H1 (cell line): ENCODE measurements at regions not wholly inside any gene's neighbourhood (a gene's known extent, or its start where the extent isn't known, plus 50 kb on each side); places are given as distances from the start of the nearest gene placed in this dataset.

Experiments used
- CTCF ChIA-PET: fragments of 300-600 bp; sonication (Branson Sonifier 250); formaldehyde crosslinking; loops from one replicate; lab custom pipeline; 2021; ENCODE audit not compliant: partially characterized antibody; lab: Charles Lee
- POLR2A ChIA-PET: fragments of 300-600 bp; sonication (Branson Sonifier 250); formaldehyde crosslinking; loops from one replicate; lab custom pipeline; 2021; ENCODE audit warnings: inconsistent platforms; ENCODE audit not compliant: partially characterized antibody; lab: Charles Lee
- DNase-seq, 2 experiments: peaks; one replicate each; pipeline versions ENCODE4 v3.0.0 to v3.0.0-alpha.2; 2010 to 2022; ENCODE audit warnings: low spot score in 2 of 2, low read depth in 1 of 2, mixed read lengths in 1 of 2
- FAIRE-seq: peaks from 2 replicates; lab custom pipeline; 2011; peaks lifted over from hg19 to GRCh38; lab: Jason Lieb, UNC
- H2AFZ ChIP-seq: 2 replicates; pipeline ENCODE4 v1.8.1; 2012; ENCODE audit warnings: low read length, inconsistent platforms
- H2AK5ac ChIP-seq: 2 replicates; pipeline ENCODE4 v1.6.1; 2013; ENCODE audit warnings: low read depth, low read length
- H2BK120ac ChIP-seq: replicated peaks from 2 replicates; pipeline ENCODE3; 2013; ENCODE audit warnings: low read depth, low read length, inconsistent platforms
- H2BK12ac ChIP-seq: 2 replicates; pipeline ENCODE4 v1.6.1; 2013; ENCODE audit warnings: low read depth, low read length
- H2BK15ac ChIP-seq: 2 replicates; pipeline ENCODE4 v1.6.1; 2013; ENCODE audit warnings: low read length
- H2BK20ac ChIP-seq: 2 replicates; pipeline ENCODE4 v1.6.1; 2013; ENCODE audit warnings: low read length
- H2BK5ac ChIP-seq: 2 replicates; pipeline ENCODE4 v1.6.1; 2013; ENCODE audit warnings: low read depth, low read length
- H3K14ac ChIP-seq: 2 replicates; pipeline ENCODE4 v1.6.1; 2013; ENCODE audit warnings: inconsistent platforms; ENCODE audit not compliant: insufficient read length
- H3K18ac ChIP-seq: 2 replicates; pipeline ENCODE4 v1.6.1; 2013; ENCODE audit warnings: low read length; ENCODE audit errors: extremely low read depth
- H3K23ac ChIP-seq: 2 replicates; pipeline ENCODE4 v1.6.1; 2013; ENCODE audit warnings: inconsistent platforms; ENCODE audit not compliant: insufficient read length
- H3K23me2 ChIP-seq: 2 replicates; pipeline ENCODE4 v1.6.1; 2013; ENCODE audit warnings: low read depth, low read length
- H3K27ac ChIP-seq: 2 replicates; pipeline ENCODE4 v1.6.1; 2011; ENCODE audit warnings: low read depth, low read length, inconsistent platforms
- H3K27me3 ChIP-seq, 4 experiments: replicated peaks in 1 of 4; 1 replicate in 1 of 4; 2 replicates in 3 of 4; pipeline versions ENCODE4 v1.6.1 to v1.8.1; 2011 to 2013; ENCODE audit warnings: low read length in 3 of 4, mild to moderate bottlenecking in 3 of 4, inconsistent platforms in 2 of 4, mixed read lengths in 2 of 4, moderate library complexity in 1 of 4; ENCODE audit not compliant: control insufficient read depth in 3 of 4, insufficient read depth in 3 of 4; ENCODE audit errors: extremely low read depth in 1 of 4
- H3K36me3 ChIP-seq, 4 experiments: 2 replicates each; pipeline versions ENCODE4 v1.6.1 to v1.8.1; 2011 to 2013; ENCODE audit warnings: mild to moderate bottlenecking in 4 of 4, low read length in 3 of 4, moderate library complexity in 2 of 4, control low read depth in 1 of 4, inconsistent platforms in 1 of 4; ENCODE audit not compliant: insufficient read depth in 4 of 4, control insufficient read depth in 2 of 4
- H3K4ac ChIP-seq: replicated peaks from 2 replicates; pipeline ENCODE3; 2013; ENCODE audit warnings: low read length, low read depth, mixed read lengths, inconsistent platforms; ENCODE audit not compliant: insufficient read length
- H3K4me1 ChIP-seq, 4 experiments: replicated peaks in 1 of 4; 1 replicate in 1 of 4; 2 replicates in 3 of 4; pipeline versions ENCODE4 v1.6.1 to v1.8.1; 2011 to 2013; ENCODE audit warnings: low read length in 3 of 4, inconsistent platforms in 2 of 4, mixed read lengths in 1 of 4; ENCODE audit not compliant: insufficient read depth in 4 of 4, control insufficient read depth in 3 of 4
- H3K4me2 ChIP-seq, 2 experiments: 2 replicates each; pipeline versions ENCODE4 v1.6.1 to v1.8.1; 2011 to 2013; ENCODE audit warnings: low read depth in 2 of 2, low read length in 2 of 2, control low read depth in 1 of 2, inconsistent platforms in 1 of 2, mild to moderate bottlenecking in 1 of 2; ENCODE audit not compliant: insufficient read depth in 1 of 2
- H3K4me3 ChIP-seq, 4 experiments: fragments of 200-600, 300-600 bp in 1 of 4; sonication (generic), shearing (Covaris generic), sonication (Bioruptor Twin) in 1 of 4; 2 replicates each; pipeline versions ENCODE4 v1.5.1 to v1.8.1; 2011 to 2016; ENCODE audit warnings: low read length in 4 of 4, low read depth in 3 of 4, control low read depth in 2 of 4, inconsistent platforms in 2 of 4, mild to moderate bottlenecking in 2 of 4, mixed read lengths in 1 of 4, moderate library complexity in 1 of 4; ENCODE audit not compliant: insufficient read depth in 2 of 4; ENCODE audit errors: extremely low read depth in 1 of 4
- H3K56ac ChIP-seq: replicated peaks from 2 replicates; pipeline ENCODE3; 2013; ENCODE audit warnings: low read depth, mild to moderate bottlenecking, mixed read lengths, low read length, inconsistent platforms; ENCODE audit not compliant: insufficient read length
- H3K79me1 ChIP-seq: 2 replicates; pipeline ENCODE4 v1.6.1; 2013; ENCODE audit warnings: low read depth, low read length, control low read depth
- H3K79me2 ChIP-seq, 2 experiments: 2 replicates each; pipeline versions ENCODE4 v1.6.1 to v1.8.1; 2012 to 2013; ENCODE audit warnings: low read length in 2 of 2, mild to moderate bottlenecking in 2 of 2, inconsistent platforms in 1 of 2; ENCODE audit not compliant: insufficient read depth in 2 of 2, control insufficient read depth in 1 of 2
- H3K9ac ChIP-seq, 4 experiments: replicated peaks in 1 of 4; 1 replicate in 1 of 4; 2 replicates in 3 of 4; pipeline versions ENCODE4 v1.6.1 to v1.8.1; 2011 to 2013; ENCODE audit warnings: low read depth in 3 of 4, low read length in 3 of 4, control low read depth in 2 of 4, mild to moderate bottlenecking in 2 of 4, moderate library complexity in 2 of 4, inconsistent platforms in 1 of 4; ENCODE audit errors: extremely low read depth in 1 of 4
- H3K9me3 ChIP-seq, 2 experiments: 2 replicates each; pipeline versions ENCODE4 v1.6.1 to v1.8.1; 2012 to 2013; ENCODE audit warnings: mild to moderate bottlenecking in 2 of 2, moderate library complexity in 2 of 2, control low read depth in 1 of 2, inconsistent platforms in 1 of 2, low read depth in 1 of 2, low read length in 1 of 2, mixed read lengths in 1 of 2; ENCODE audit not compliant: insufficient read depth in 2 of 2
- H4K20me1 ChIP-seq, 2 experiments: replicated peaks in 1 of 2; 2 replicates each; pipeline versions ENCODE3 to v1.8.1; 2011 to 2013; ENCODE audit warnings: inconsistent platforms in 2 of 2, low read length in 2 of 2, mild to moderate bottlenecking in 1 of 2; ENCODE audit not compliant: insufficient read depth in 2 of 2, control insufficient read depth in 1 of 2
- H4K5ac ChIP-seq: 2 replicates; pipeline ENCODE4 v1.6.1; 2013; ENCODE audit warnings: low read length, low read depth, mixed read lengths, inconsistent platforms; ENCODE audit not compliant: insufficient read length
- H4K8ac ChIP-seq: 2 replicates; pipeline ENCODE4 v1.8.0; 2013; ENCODE audit warnings: mild to moderate bottlenecking, moderate library complexity, low read length, inconsistent platforms; ENCODE audit not compliant: insufficient read depth; ENCODE audit errors: extremely low read depth
- H4K91ac ChIP-seq: replicated peaks from 2 replicates; pipeline ENCODE3; 2013; ENCODE audit warnings: low read length, mixed read lengths, inconsistent platforms; ENCODE audit not compliant: insufficient read length
- POU5F1 ChIP-seq: IDR thresholded peaks from 2 replicates; pipeline ENCODE4 v1.6.1; 2011; ENCODE audit warnings: low read depth, mild to moderate bottlenecking, low read length, moderate library complexity
- RAD21 ChIP-seq, 2 experiments: IDR thresholded peaks in 1 of 2; conservative IDR thresholded peaks in 1 of 2; 2 replicates each; pipeline ENCODE4 v1.6.1; 2011; ENCODE audit warnings: low read depth in 2 of 2, low read length in 2 of 2, improper control_type of control experiment in 1 of 2, inconsistent platforms in 1 of 2, mild to moderate bottlenecking in 1 of 2, moderate library complexity in 1 of 2

DNA sequence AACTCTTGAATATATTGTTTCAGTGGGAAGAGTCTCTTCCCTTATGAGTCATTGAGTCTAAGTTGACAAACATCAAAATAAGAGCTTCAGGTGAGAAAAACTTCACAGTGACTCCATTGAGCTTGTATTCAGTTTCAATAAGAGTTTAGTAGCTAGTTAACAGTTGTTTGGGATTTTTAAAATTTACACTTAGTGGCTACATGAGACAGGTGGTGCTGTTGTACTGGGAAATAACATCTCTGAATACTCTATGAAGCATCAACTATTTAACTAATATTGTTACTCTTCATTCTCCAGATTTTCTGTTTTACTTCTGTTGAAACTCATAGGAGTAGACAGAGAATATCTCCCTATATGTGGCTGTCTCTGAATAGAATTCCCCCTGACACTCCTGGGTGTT lies 1609.1 kb downstream of the C4orf33 start:
- Histone ChIP-seq H2AK5ac (no peak overlapping the region), H3K79me2 (no peaks in the 10 kb centered on the region), H3K4me2 (no peak overlapping the region), H2BK12ac (no peak overlapping the region), H2BK120ac (no peak overlapping the region), H3K27me3 (no peaks in the 10 kb centered on the region), H4K8ac (no peak overlapping the region), H4K5ac (no peak overlapping the region), H2BK5ac (no peak overlapping the region), H3K14ac (no peak overlapping the region), H3K9me3 (0 out of 4 replicates have a peak, but pooled peaks cover 0 to 6% of the 10 kb centered on the region in 2 experiments), H3K23me2 (no peaks in the 10 kb centered on the region), H4K20me1 (no peaks in the 10 kb centered on the region), H4K91ac (no peak overlapping the region), H3K4me1 (no peaks in the 10 kb centered on the region), H3K36me3 (no peaks in the 10 kb centered on the region), H2AFZ (no peak overlapping the region), H3K4me3 (no peak overlapping the region), H3K23ac (no peak overlapping the region), H3K27ac (no peak overlapping the region), H3K79me1 (no peaks in the 10 kb centered on the region), H2BK15ac (no peak overlapping the region), H3K4ac (no peak overlapping the region), H3K9ac (no peak overlapping the region), H3K56ac (no peak overlapping the region), H2BK20ac (no peak overlapping the region), H3K18ac (no peak overlapping the region)
- CTCF ChIA-PET, result interaction anchor here (1.3 kb wide), 1 partner anchor 103 kb away, joined by 3 read pairs; no protein-coding TSS in a partner anchor
- FAIRE-seq (no peak), DNase-seq (no peak)
- TF ChIP-seq POU5F1 (no peak), RAD21 (IDR thresholded peaks at IDR 0.05 in 1 of 2, conservative IDR thresholded peaks at IDR 0.05 in 1 of 2; ENCODE audit: low read depth in 2 of 2, low read length in 2 of 2) (0 out of 4 replicates have a peak, but pooled peaks have one; percentile 24 to 26)
- POLR2A ChIA-PET, result no interaction called here
